B cell (primary cell): ENCODE measurements at regions not wholly inside any gene's neighbourhood (a gene's known extent, or its start where the extent isn't known, plus 50 kb on each side); places are given as distances from the start of the nearest gene placed in this dataset.

Source experiments
- ATAC-seq: fragments of 200-7000 bp; cut with Tn5 transposase; one replicate; pipeline ENCODE4 v1.10.0; 2021; ENCODE audit warnings: low read depth, mild to moderate bottlenecking, moderate number of reproducible peaks, moderate library complexity
- CTCF ChIA-PET: fragments of 350-600 bp; sonication (Branson Sonifier 250); formaldehyde crosslinking; loops from one replicate; lab custom pipeline; 2021; ENCODE audit warnings: antibody characterized with exemption, inconsistent platforms; lab: Charles Lee
- POLR2A ChIA-PET: fragments of 350-600 bp; sonication (Branson Sonifier 250); formaldehyde crosslinking; loops from one replicate; lab custom pipeline; 2021; ENCODE audit warnings: antibody characterized with exemption; lab: Charles Lee
- DNase-seq: peaks from one replicate; pipeline ENCODE4 v3.0.0; 2013
- H2AFZ ChIP-seq: 2 replicates; pipeline ENCODE4 v1.6.1; 2012; ENCODE audit warnings: mild to moderate bottlenecking, low read depth, low read length; ENCODE audit not compliant: insufficient read depth, poor library complexity, severe bottlenecking
- H3K27ac ChIP-seq, 2 donors: 1 replicate in 1 of 2; 2 replicates in 1 of 2; pipeline ENCODE4 v1.5.1; 2012 to 2013; ENCODE audit warnings: low read length in 2 of 2, mild to moderate bottlenecking in 2 of 2, moderate library complexity in 1 of 2
- H3K27me3 ChIP-seq, 4 experiments: fragments of 200-600 bp in 1 of 4; sonication (generic) in 1 of 4; replicated peaks in 1 of 4; 1 replicate in 2 of 4; 2 replicates in 2 of 4; pipeline versions ENCODE4 v1.6.1 to v1.7.0; 2013 to 2016; ENCODE audit warnings: low read length in 3 of 4, mild to moderate bottlenecking in 2 of 4, mixed read lengths in 1 of 4, moderate library complexity in 1 of 4; ENCODE audit not compliant: insufficient read depth in 4 of 4, control insufficient read depth in 3 of 4; ENCODE audit errors: control extremely low read depth in 1 of 4
- H3K36me3 ChIP-seq, 2 experiments: replicated peaks in 1 of 2; 1 replicate in 1 of 2; 2 replicates in 1 of 2; pipeline versions ENCODE4 v1.6.1 to v1.7.1; 2013; ENCODE audit warnings: low read length in 1 of 2; ENCODE audit not compliant: insufficient read depth in 2 of 2, control insufficient read depth in 1 of 2; ENCODE audit errors: control extremely low read depth in 1 of 2, extremely low read depth in 1 of 2
- H3K4me1 ChIP-seq, 2 donors: fragments of 200-600 bp in 1 of 2; sonication (generic) in 1 of 2; 1 replicate in 1 of 2; 2 replicates in 1 of 2; pipeline versions ENCODE4 v1.5.1 to v1.6.1; 2013 to 2017; ENCODE audit warnings: low read length in 2 of 2; ENCODE audit not compliant: control insufficient read depth in 2 of 2, insufficient read depth in 2 of 2
- H3K4me2 ChIP-seq: replicated peaks from 2 replicates; pipeline ENCODE3; 2012; ENCODE audit warnings: mild to moderate bottlenecking, low read depth, low read length; ENCODE audit not compliant: poor library complexity, severe bottlenecking
- H3K4me3 ChIP-seq, 5 experiments: fragments of 200-600 bp in 1 of 5; sonication (generic) in 1 of 5; 1 replicate in 3 of 5; 2 replicates in 2 of 5; pipeline versions ENCODE4 v1.5.1 to v1.7.0; 2011 to 2016; ENCODE audit warnings: low read length in 4 of 5, mild to moderate bottlenecking in 4 of 5, low read depth in 2 of 5, control low read depth in 1 of 5, moderate library complexity in 1 of 5; ENCODE audit not compliant: insufficient read depth in 1 of 5; ENCODE audit errors: control extremely low read depth in 1 of 5, extremely low read depth in 1 of 5
- H3K79me2 ChIP-seq: fragments of 200-600 bp; sonication (generic); one replicate; pipeline ENCODE4 v1.6.0; 2016; ENCODE audit warnings: low read length; ENCODE audit not compliant: control insufficient read depth, insufficient read depth
- H3K9ac ChIP-seq: fragments of 200-600 bp; sonication (generic); 2 replicates; pipeline ENCODE4 v1.6.1; 2017; ENCODE audit warnings: mild to moderate bottlenecking, low read length, moderate library complexity
- H3K9me3 ChIP-seq, 3 donors: one replicate each; pipeline versions ENCODE4 v1.6.1 to v1.7.1; 2013; ENCODE audit warnings: low read length in 2 of 3; ENCODE audit not compliant: control insufficient read depth in 2 of 3, insufficient read depth in 1 of 3; ENCODE audit errors: control extremely low read depth in 1 of 3
- H4K20me1 ChIP-seq: 2 replicates; pipeline ENCODE4 v1.6.0; 2012; ENCODE audit warnings: mild to moderate bottlenecking, low read length; ENCODE audit not compliant: insufficient read depth, control insufficient read depth, poor library complexity, severe bottlenecking
- H3K27ac Mint-ChIP-seq: one replicate; pipeline ENCODE4 v1.8.0; 2021; ENCODE audit warnings: mixed read lengths
- H3K27me3 Mint-ChIP-seq: one replicate; pipeline ENCODE4 v1.8.0; 2021; ENCODE audit warnings: mixed read lengths
- H3K4me1 Mint-ChIP-seq: one replicate; pipeline ENCODE4 v1.8.0; 2021; ENCODE audit warnings: mixed read lengths
- H3K4me3 Mint-ChIP-seq: one replicate; pipeline ENCODE4 v1.8.0; 2021; ENCODE audit warnings: mixed read lengths
- H3K9me3 Mint-ChIP-seq: one replicate; pipeline ENCODE4 v1.8.0; 2022; ENCODE audit warnings: mixed read lengths; ENCODE audit not compliant: insufficient read depth
- EZH2 ChIP-seq: IDR thresholded peaks from 2 replicates; pipeline ENCODE4 v1.6.1; 2012; ENCODE audit warnings: borderline replicate concordance, low read depth, mild to moderate bottlenecking, moderate library complexity, low read length; ENCODE audit not compliant: insufficient read depth, poor library complexity, severe bottlenecking
- WGBS: methylation state at CpG from one replicate; pipeline ENCODE4 v1.1.5; 2013; ENCODE audit warnings: missing lambda C conversion rate; ENCODE audit not compliant: insufficient coverage; 5-methylcytosine and 5-hydroxymethylcytosine counted together
- intact Hi-C: fragments of 100-400 bp; cut with micrococcal nuclease; formaldehyde crosslinking; loops from one replicate; pipeline ENCODE4 v1.10.0; 2022
- TF ChIP-seq, protein P1 (sequence below): fragments of 200-600 bp; IDR thresholded peaks from one replicate; pipeline ENCODE4 v1.8.0; 2022; ENCODE audit warnings: antibody characterized with exemption, mild to moderate bottlenecking

DNA sequence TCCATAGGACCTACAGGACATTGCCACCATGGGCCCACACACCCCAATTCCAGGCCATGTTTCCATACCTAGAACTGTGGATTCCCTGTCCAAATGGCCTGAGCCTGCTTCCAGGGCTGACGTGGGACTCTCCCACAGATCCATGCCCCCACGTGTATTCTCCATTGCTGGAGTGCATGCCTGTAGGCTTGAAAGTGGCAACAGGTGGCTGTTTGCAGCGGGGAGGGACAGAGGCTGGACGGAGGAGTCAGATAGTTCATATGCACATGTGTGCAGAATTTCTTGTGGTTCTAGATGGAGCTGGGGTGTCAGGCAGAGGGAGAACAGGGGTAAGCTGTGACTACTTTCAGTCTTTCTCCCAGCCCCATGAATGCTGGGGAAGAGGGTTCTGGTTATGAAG, 285.7 kb upstream of the ANKRD55 start:
- no peak overlapping the region for H3K9ac ChIP-seq
- H2AFZ ChIP-seq, result no peak overlapping the region
- H3K27me3 ChIP-seq, result no peaks in the 10 kb centered on the region
- H3K36me3 ChIP-seq, result no peaks in the 10 kb centered on the region
- Mint-ChIP-seq H3K9me3 (no peaks in the 10 kb centered on the region), H3K4me3 (no peak overlapping the region), H3K4me1 (peaks cover 9% of the 10 kb centered on the region), H3K27ac (no peak overlapping the region), H3K27me3 (peaks cover 4% of the 10 kb centered on the region)
- H3K4me2 ChIP-seq, result no peak overlapping the region
- DNase-seq (no peak), ATAC-seq (no peak)
- intact Hi-C loops, result no loop called here
- no peaks in the 10 kb centered on the region for H3K79me2 ChIP-seq
- 86% methylated on average over 2 of the region's 4 CpGs for WGBS
- POLR2A ChIA-PET, result interaction anchor here (0.7 kb wide), 1 partner anchor 25 kb away, joined by 5 read pairs; no protein-coding TSS in a partner anchor
- H3K27ac ChIP-seq, result no peak overlapping the region
- no peaks in the 10 kb centered on the region for H3K9me3 ChIP-seq
- TF ChIP-seq, protein P1, sequence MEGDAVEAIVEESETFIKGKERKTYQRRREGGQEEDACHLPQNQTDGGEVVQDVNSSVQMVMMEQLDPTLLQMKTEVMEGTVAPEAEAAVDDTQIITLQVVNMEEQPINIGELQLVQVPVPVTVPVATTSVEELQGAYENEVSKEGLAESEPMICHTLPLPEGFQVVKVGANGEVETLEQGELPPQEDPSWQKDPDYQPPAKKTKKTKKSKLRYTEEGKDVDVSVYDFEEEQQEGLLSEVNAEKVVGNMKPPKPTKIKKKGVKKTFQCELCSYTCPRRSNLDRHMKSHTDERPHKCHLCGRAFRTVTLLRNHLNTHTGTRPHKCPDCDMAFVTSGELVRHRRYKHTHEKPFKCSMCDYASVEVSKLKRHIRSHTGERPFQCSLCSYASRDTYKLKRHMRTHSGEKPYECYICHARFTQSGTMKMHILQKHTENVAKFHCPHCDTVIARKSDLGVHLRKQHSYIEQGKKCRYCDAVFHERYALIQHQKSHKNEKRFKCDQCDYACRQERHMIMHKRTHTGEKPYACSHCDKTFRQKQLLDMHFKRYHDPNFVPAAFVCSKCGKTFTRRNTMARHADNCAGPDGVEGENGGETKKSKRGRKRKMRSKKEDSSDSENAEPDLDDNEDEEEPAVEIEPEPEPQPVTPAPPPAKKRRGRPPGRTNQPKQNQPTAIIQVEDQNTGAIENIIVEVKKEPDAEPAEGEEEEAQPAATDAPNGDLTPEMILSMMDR, result no peak
- TF ChIP-seq EZH2, result no peak
- no peaks in the 10 kb centered on the region for H4K20me1 ChIP-seq
- no peak overlapping the region for H3K4me3 ChIP-seq
- CTCF ChIA-PET, result interaction anchor here (0.5 kb wide), 1 partner anchor 290 kb away, joined by 3 read pairs; no protein-coding TSS in a partner anchor
- peaks cover 5 to 9% of the 10 kb centered on the region in 2 donors for H3K4me1 ChIP-seq

DNA sequence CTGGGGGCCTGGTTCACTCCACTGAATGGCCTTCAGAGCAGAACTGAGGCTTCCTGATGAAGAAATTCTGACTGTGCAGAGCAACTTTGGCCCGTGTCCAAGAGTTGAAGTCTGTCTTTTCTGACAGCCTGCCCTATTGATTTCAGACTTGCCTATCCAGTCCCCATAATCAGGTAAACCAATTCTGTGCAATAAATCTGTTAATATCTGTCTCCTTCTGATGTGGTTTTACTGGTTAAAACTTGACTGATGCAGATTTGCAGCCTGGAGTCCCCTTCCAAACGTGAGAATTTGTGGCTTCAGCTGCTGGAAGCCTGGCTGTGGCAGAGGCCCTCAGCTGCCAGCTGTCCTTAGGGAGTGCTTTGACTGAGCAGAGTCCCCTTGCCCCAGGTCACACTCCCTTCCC, 283.9 kb upstream of the ANKRD55 start:
- Histone ChIP-seq H3K9me3 (no peaks in the 10 kb centered on the region), H3K4me2 (no peak overlapping the region), H3K36me3 (no peaks in the 10 kb centered on the region), H3K27me3 (no peaks in the 10 kb centered on the region), H3K9ac (no peak overlapping the region), H3K4me3 (no peak overlapping the region), H3K79me2 (no peaks in the 10 kb centered on the region), H3K4me1 (peaks cover 12 to 16% of the 10 kb centered on the region in 2 donors), H4K20me1 (no peaks in the 10 kb centered on the region), H3K27ac (no peak overlapping the region), H2AFZ (no peak overlapping the region)
- Mint-ChIP-seq H3K9me3 (no peaks in the 10 kb centered on the region), H3K27me3 (peaks cover 4% of the 10 kb centered on the region), H3K4me1 (peaks cover 19% of the 10 kb centered on the region), H3K27ac (no peak overlapping the region), H3K4me3 (no peak overlapping the region)
- ATAC-seq (no peak), DNase-seq (no peak)
- 45% methylated on average over 2 of the region's 2 CpGs for WGBS
- TF ChIP-seq, protein P1, result no peak
- no peak for TF ChIP-seq EZH2
- ChIA-PET CTCF (no interaction called here), POLR2A (no interaction called here)
- intact Hi-C loops, result no loop called here
